ENCODE measurements at regions not wholly inside any gene's neighbourhood (a gene's known extent, or its start where the extent isn't known, plus 50 kb on each side); places are given as distances from the start of the nearest gene placed in this dataset.

DNA sequence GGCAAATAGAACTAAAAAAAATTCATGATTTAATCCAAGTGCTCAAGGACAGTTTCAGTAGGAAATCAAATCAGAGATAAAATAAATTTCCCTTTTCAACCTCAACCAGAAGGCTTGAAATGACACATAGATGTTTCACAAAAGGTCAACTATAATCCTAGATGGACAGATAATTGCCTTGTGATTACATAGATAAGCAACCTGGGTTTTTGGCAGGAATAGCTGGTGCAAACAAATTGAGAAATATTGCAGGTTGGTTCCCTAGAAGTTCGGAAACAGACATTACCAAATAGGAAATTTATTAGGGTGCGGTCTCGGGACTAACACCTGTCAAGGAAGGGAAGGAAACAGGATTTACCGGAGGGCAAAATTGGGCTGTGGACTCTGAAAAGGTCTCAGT, 497.5 kb downstream of the COG6 start (continued):
- TF ChIP-seq ZNF687 (IDR thresholded peaks at IDR 0.05) (no peak), IKZF1 (conservative IDR thresholded peaks at IDR 0.05) (no peak), HDAC6 (IDR thresholded peaks at IDR 0.05; ENCODE audit: unreplicated experiment) (no peak), SREBF2 (IDR thresholded peaks at IDR 0.05; ENCODE audit: low read length) (no peak), EED (IDR thresholded peaks at IDR 0.05; ENCODE audit: low read depth) (no peak), NBN (IDR thresholded peaks at IDR 0.05) (no peak), SP1 (IDR thresholded peaks at IDR 0.05; ENCODE audit: low read depth, low read length) (no peak), SPI1 (IDR thresholded peaks at IDR 0.05; ENCODE audit: borderline replicate concordance, insufficient read depth, low read depth, low read length) (no peak)
- TF ChIP-seq, protein P1, sequence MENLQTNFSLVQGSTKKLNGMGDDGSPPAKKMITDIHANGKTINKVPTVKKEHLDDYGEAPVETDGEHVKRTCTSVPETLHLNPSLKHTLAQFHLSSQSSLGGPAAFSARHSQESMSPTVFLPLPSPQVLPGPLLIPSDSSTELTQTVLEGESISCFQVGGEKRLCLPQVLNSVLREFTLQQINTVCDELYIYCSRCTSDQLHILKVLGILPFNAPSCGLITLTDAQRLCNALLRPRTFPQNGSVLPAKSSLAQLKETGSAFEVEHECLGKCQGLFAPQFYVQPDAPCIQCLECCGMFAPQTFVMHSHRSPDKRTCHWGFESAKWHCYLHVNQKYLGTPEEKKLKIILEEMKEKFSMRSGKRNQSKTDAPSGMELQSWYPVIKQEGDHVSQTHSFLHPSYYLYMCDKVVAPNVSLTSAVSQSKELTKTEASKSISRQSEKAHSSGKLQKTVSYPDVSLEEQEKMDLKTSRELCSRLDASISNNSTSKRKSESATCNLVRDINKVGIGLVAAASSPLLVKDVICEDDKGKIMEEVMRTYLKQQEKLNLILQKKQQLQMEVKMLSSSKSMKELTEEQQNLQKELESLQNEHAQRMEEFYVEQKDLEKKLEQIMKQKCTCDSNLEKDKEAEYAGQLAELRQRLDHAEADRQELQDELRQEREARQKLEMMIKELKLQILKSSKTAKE (IDR thresholded peaks at IDR 0.05; ENCODE audit: low read depth, poor library complexity, severe bottlenecking), result no peak
